Thyroid gland (tissue), 4 donors: ENCODE measurements at regions not wholly inside any gene's neighbourhood (a gene's known extent, or its start where the extent isn't known, plus 50 kb on each side); places are given as distances from the start of the nearest gene placed in this dataset.

ENCODE experiments used
- DNase-seq, 2 donors: peaks; one replicate each; pipeline ENCODE4 v3.0.0-alpha.2; 2019
- H3K27ac ChIP-seq, 3 donors: fragments of 200-600 bp; sonication (generic); 1 replicate in 2 of 3; 2 replicates in 1 of 3; pipeline ENCODE4 v1.5.1; 2016 to 2019; ENCODE audit warnings: mild to moderate bottlenecking in 1 of 3, moderate library complexity in 1 of 3
- H3K27me3 ChIP-seq: fragments of 200-600 bp; sonication (generic); one replicate; pipeline ENCODE4 v1.5.1; 2019
- H3K36me3 ChIP-seq, 2 donors: fragments of 200-600 bp; sonication (generic); one replicate each; pipeline ENCODE4 v1.5.1; 2016 to 2019
- H3K4me1 ChIP-seq, 2 donors: fragments of 200-600 bp; sonication (generic); one replicate each; pipeline ENCODE4 v1.5.1; 2017 to 2019
- H3K4me3 ChIP-seq, 3 donors: fragments of 200-600 bp; sonication (generic); replicated peaks in 1 of 3; 1 replicate in 2 of 3; 2 replicates in 1 of 3; pipeline ENCODE4 v1.5.1; 2016; ENCODE audit warnings: mild to moderate bottlenecking in 1 of 3
- H3K9me3 ChIP-seq: fragments of 200-600 bp; sonication (generic); one replicate; pipeline ENCODE4 v1.5.1; 2017
- POLR2A ChIP-seq, 2 donors: fragments of 450-650 bp; IDR thresholded peaks; one replicate each; pipeline ENCODE4 v1.6.1; 2017; ENCODE audit warnings: antibody characterized with exemption in 2 of 2, mild to moderate bottlenecking in 2 of 2, moderate library complexity in 1 of 2
- WGBS, 2 donors: methylation state at CpG; one replicate each; pipeline ENCODE4 v1.1.5; 2017; 5-methylcytosine and 5-hydroxymethylcytosine counted together
- intact Hi-C: fragments of 100-400 bp; cut with DNase I; formaldehyde crosslinking; loops from one replicate; pipeline ENCODE4 v1.15.1; 2023
- TF ChIP-seq, protein P1 (sequence below), 6 experiments: fragments of 200-600 bp in 3 of 6; fragments of 450-650 bp in 3 of 6; sonication (generic) in 3 of 6; IDR thresholded peaks; one replicate each; pipeline ENCODE4 v1.5.1; 2016 to 2019; ENCODE audit warnings: antibody characterized with exemption in 6 of 6, mild to moderate bottlenecking in 2 of 6, inconsistent platforms in 1 of 6, moderate library complexity in 1 of 6

DNA sequence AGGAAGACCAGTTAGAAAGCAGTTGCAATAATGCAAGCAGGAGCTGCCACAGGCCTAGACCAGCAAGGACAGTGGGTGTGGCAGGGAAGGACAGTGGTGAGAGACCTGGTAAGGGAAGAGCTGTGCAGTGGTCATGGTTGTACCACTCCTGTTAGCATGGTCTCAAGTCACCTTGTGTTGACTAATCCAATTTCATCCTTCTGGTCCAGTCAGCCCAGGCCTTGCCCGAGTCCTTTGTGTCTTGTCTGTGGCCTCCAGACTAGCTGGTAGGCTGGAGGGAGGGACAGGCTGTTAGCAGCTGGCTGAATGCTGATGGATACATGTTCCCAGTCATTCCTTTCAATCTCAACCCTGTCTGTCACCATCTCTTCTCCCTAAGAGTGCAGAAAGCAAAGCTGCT is 54.1 kb upstream of the BRD7 start:
- 74% methylated on average over 1 of the region's 1 CpG; no CpG with 5 or more reads in 1 of the 2 donors for WGBS, 2 donors
- Histone ChIP-seq H3K9me3 (no peaks in the 10 kb centered on the region), H3K4me1 (no peaks in the 10 kb centered on the region), H3K36me3 (no peaks in the 10 kb centered on the region), H3K4me3 (no peak overlapping the region), H3K27ac (no peak overlapping the region), H3K27me3 (no peaks in the 10 kb centered on the region)
- intact Hi-C loops, result no loop called here
- no peak for DNase-seq
- TF ChIP-seq POLR2A (IDR thresholded peaks at IDR 0.05), result no peak
- TF ChIP-seq, protein P1, sequence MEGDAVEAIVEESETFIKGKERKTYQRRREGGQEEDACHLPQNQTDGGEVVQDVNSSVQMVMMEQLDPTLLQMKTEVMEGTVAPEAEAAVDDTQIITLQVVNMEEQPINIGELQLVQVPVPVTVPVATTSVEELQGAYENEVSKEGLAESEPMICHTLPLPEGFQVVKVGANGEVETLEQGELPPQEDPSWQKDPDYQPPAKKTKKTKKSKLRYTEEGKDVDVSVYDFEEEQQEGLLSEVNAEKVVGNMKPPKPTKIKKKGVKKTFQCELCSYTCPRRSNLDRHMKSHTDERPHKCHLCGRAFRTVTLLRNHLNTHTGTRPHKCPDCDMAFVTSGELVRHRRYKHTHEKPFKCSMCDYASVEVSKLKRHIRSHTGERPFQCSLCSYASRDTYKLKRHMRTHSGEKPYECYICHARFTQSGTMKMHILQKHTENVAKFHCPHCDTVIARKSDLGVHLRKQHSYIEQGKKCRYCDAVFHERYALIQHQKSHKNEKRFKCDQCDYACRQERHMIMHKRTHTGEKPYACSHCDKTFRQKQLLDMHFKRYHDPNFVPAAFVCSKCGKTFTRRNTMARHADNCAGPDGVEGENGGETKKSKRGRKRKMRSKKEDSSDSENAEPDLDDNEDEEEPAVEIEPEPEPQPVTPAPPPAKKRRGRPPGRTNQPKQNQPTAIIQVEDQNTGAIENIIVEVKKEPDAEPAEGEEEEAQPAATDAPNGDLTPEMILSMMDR (IDR thresholded peaks at IDR 0.05), result no peak

DNA sequence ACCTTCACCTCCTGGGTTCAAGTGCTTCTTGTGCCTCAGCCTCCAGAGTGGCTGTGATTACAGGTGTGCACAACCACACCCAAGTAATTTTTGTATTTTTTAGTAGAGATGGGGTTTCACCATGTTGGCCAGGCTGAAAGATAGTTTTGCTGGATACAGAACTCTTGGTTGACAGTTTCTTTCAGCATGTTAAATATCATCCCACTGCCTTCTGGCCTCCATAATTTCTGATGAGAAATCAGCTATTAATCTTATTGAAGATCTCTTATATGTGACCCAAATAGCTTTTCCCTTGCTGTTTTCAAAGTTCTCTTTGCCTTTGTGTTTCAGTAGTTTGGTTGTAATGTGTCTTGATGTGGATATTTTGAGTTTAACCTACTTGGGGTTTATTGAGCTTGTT is 50.3 kb upstream of the BRD7 start:
- TF ChIP-seq POLR2A (IDR thresholded peaks at IDR 0.05), result no peak
- TF ChIP-seq, protein P1 (IDR thresholded peaks at IDR 0.05), result no peak
- intact Hi-C loops, result no loop called here
- no peaks in the 10 kb centered on the region for H3K9me3 ChIP-seq
- H3K36me3 ChIP-seq, result no peaks in the 10 kb centered on the region
- no peaks in the 10 kb centered on the region for H3K4me1 ChIP-seq
- H3K27me3 ChIP-seq, result no peaks in the 10 kb centered on the region
- H3K27ac ChIP-seq, result no peak overlapping the region
- DNase-seq, result no peak
- H3K4me3 ChIP-seq, result no peak overlapping the region
